Nucleus accumbens (tissue), 56 donors: ENCODE measurements at regions not wholly inside any gene's neighbourhood (a gene's known extent, or its start where the extent isn't known, plus 50 kb on each side); places are given as distances from the start of the nearest gene placed in this dataset.
A peak's percentile ranks its signal among the peaks of the same experiment; 100 is the strongest.
"Not testable (repeated sequence)": the region's sequence is repeated elsewhere in the genome, so short reads cannot be mapped to it uniquely, and the experiment has no call there.

Experiments
- DNase-seq, 56 donors: peaks; one replicate each; lab custom pipeline; 2025; lab: John Stamatoyannopoulos, UW

GRCh38 chr9:107774099-107774498 lies 284.5 kb upstream of the KLF4 start:
- DNase-seq = peak in 1 of 56 donors; percentile 4

GRCh38 chr9:107772988-107773387 lies 283.4 kb upstream of the KLF4 start:
- DNase-seq = no peak

GRCh38 chr9:107770716-107771115 lies 281.1 kb upstream of the KLF4 start:
- no peak for DNase-seq

- no peak for DNase-seq
These were observed 278.7 kb upstream of the KLF4 start for GRCh38 chr9:107768224-107768623.

- no peak for DNase-seq
These were observed 278.1 kb upstream of the KLF4 start for GRCh38 chr9:107767711-107768110.

GRCh38 chr9:107763469-107763868 lies 273.9 kb upstream of the KLF4 start:
- not testable (repeated sequence) for DNase-seq

- no peak for DNase-seq
These were observed 271.7 kb upstream of the KLF4 start for GRCh38 chr9:107761307-107761706.

- DNase-seq = peak in 20 of 56 donors; percentile 4 to 48 (median 18)
These were observed 271.1 kb upstream of the KLF4 start for GRCh38 chr9:107760469-107761242.

GRCh38 chr9:107759823-107760166 lies 270.2 kb upstream of the KLF4 start:
- no peak for DNase-seq

GRCh38 chr9:107759009-107759822 lies 269.6 kb upstream of the KLF4 start:
- DNase-seq = no peak

GRCh38 chr9:107756091-107756490 lies 266.5 kb upstream of the KLF4 start:
- no peak for DNase-seq

- no peak for DNase-seq
These were observed 265.7 kb upstream of the KLF4 start for GRCh38 chr9:107755246-107755645.

GRCh38 chr9:107751567-107752210 lies 262.1 kb upstream of the KLF4 start:
- no peak for DNase-seq

- DNase-seq = peak in 51 of 56 donors; percentile 18 to 85 (median 57)
These were observed 261.4 kb upstream of the KLF4 start for GRCh38 chr9:107750741-107751566.

- peak; percentile 22 to 92 (median 78) for DNase-seq
These were observed 260.3 kb upstream of the KLF4 start for GRCh38 chr9:107749787-107750444.

GRCh38 chr9:107744873-107745272 lies 255.3 kb upstream of the KLF4 start:
- no peak for DNase-seq

GRCh38 chr9:107742531-107743309 lies 253.2 kb upstream of the KLF4 start:
- DNase-seq = no peak

GRCh38 chr9:107740088-107740980 lies 250.8 kb upstream of the KLF4 start:
- peak in 3 of 56 donors; percentile 4 to 33 (median 7) for DNase-seq
